CD14-positive monocyte (primary cell): ENCODE measurements at regions not wholly inside any gene's neighbourhood (a gene's known extent, or its start where the extent isn't known, plus 50 kb on each side); places are given as distances from the start of the nearest gene placed in this dataset.

ENCODE experiments used
- DNase-seq, 3 donors: peaks; one replicate each; pipeline ENCODE4 v3.0.0-alpha.2; 2011 to 2022
- H2AFZ ChIP-seq: 2 replicates; pipeline ENCODE4 v1.6.0; 2012; ENCODE audit warnings: mild to moderate bottlenecking, low read depth, low read length, inconsistent platforms; ENCODE audit not compliant: insufficient read depth, poor library complexity, severe bottlenecking
- H3K27ac ChIP-seq, 2 donors: 1 replicate in 1 of 2; 2 replicates in 1 of 2; pipeline ENCODE4 v1.5.1; 2012 to 2013; ENCODE audit warnings: low read length in 2 of 2, control low read depth in 1 of 2, inconsistent platforms in 1 of 2, low read depth in 1 of 2, mild to moderate bottlenecking in 1 of 2
- H3K27me3 ChIP-seq, 2 donors: one replicate each; pipeline versions ENCODE4 v1.6.0 to v1.6.1; 2011 to 2013; ENCODE audit warnings: low read length in 2 of 2; ENCODE audit not compliant: control insufficient read depth in 2 of 2, insufficient read depth in 2 of 2
- H3K36me3 ChIP-seq, 2 donors: replicated peaks in 1 of 2; 1 replicate in 1 of 2; 2 replicates in 1 of 2; pipeline versions ENCODE4 v1.5.1 to v1.6.1; 2012 to 2013; ENCODE audit warnings: low read length in 2 of 2, control low read depth in 1 of 2, inconsistent platforms in 1 of 2, mild to moderate bottlenecking in 1 of 2; ENCODE audit not compliant: insufficient read depth in 2 of 2, control insufficient read depth in 1 of 2
- H3K4me1 ChIP-seq, 2 donors: 1 replicate in 1 of 2; 2 replicates in 1 of 2; pipeline versions ENCODE4 v1.5.1 to v1.6.1; 2012 to 2013; ENCODE audit warnings: low read length in 2 of 2, control low read depth in 1 of 2, inconsistent platforms in 1 of 2, mild to moderate bottlenecking in 1 of 2, moderate library complexity in 1 of 2; ENCODE audit not compliant: insufficient read depth in 2 of 2, control insufficient read depth in 1 of 2
- H3K4me2 ChIP-seq: replicated peaks from 2 replicates; pipeline ENCODE3; 2012; ENCODE audit warnings: low read length, moderate library complexity, mild to moderate bottlenecking; ENCODE audit not compliant: poor library complexity, severe bottlenecking; ENCODE audit errors: extremely low read depth
- H3K4me3 ChIP-seq, 3 experiments: fragments of 200-600 bp in 1 of 3; sonication (generic) in 1 of 3; replicated peaks in 1 of 3; 1 replicate in 2 of 3; 2 replicates in 1 of 3; pipeline ENCODE4 v1.5.1; 2011 to 2013; ENCODE audit warnings: low read length in 3 of 3, mild to moderate bottlenecking in 3 of 3, control low read depth in 2 of 3, low read depth in 2 of 3, inconsistent platforms in 1 of 3, moderate library complexity in 1 of 3
- H3K79me2 ChIP-seq: 2 replicates; pipeline ENCODE4 v1.6.0; 2012; ENCODE audit warnings: mild to moderate bottlenecking, control low read depth, inconsistent platforms, low read length, moderate library complexity; ENCODE audit not compliant: insufficient read depth
- H3K9ac ChIP-seq: 2 replicates; pipeline ENCODE4 v1.6.0; 2017; ENCODE audit warnings: low read length, mild to moderate bottlenecking; ENCODE audit not compliant: insufficient read depth, poor library complexity, severe bottlenecking
- H3K9me3 ChIP-seq, 2 donors: replicated peaks in 1 of 2; 1 replicate in 1 of 2; 2 replicates in 1 of 2; pipeline versions ENCODE4 v1.5.1 to v1.6.1; 2012 to 2013; ENCODE audit warnings: low read length in 2 of 2, control low read depth in 1 of 2; ENCODE audit not compliant: control insufficient read depth in 1 of 2, insufficient read depth in 1 of 2
- H4K20me1 ChIP-seq: 2 replicates; pipeline ENCODE4 v1.6.0; 2012; ENCODE audit warnings: mild to moderate bottlenecking, low read length, control low read depth, moderate library complexity; ENCODE audit not compliant: insufficient read depth
- H3K27ac Mint-ChIP-seq, 7 donors: one replicate each; pipeline ENCODE4 v1.8.0; 2020; ENCODE audit warnings: mild to moderate bottlenecking in 7 of 7, mixed read lengths in 7 of 7, moderate library complexity in 6 of 7, inconsistent platforms in 2 of 7
- H3K27me3 Mint-ChIP-seq, 3 donors: one replicate each; pipeline ENCODE4 v1.8.0; 2021 to 2022; ENCODE audit warnings: low read depth in 3 of 3, mild to moderate bottlenecking in 3 of 3, mixed read lengths in 3 of 3, moderate library complexity in 3 of 3, inconsistent platforms in 1 of 3
- H3K36me3 Mint-ChIP-seq, 2 donors: one replicate each; pipeline ENCODE4 v1.8.0; 2020; ENCODE audit warnings: mixed read lengths in 2 of 2, inconsistent platforms in 1 of 2, mild to moderate bottlenecking in 1 of 2
- H3K4me1 Mint-ChIP-seq: one replicate; pipeline ENCODE4 v1.8.0; 2020; ENCODE audit warnings: mild to moderate bottlenecking, mixed read lengths
- H3K4me3 Mint-ChIP-seq, 2 donors: one replicate each; pipeline ENCODE4 v1.8.0; 2020; ENCODE audit warnings: mild to moderate bottlenecking in 2 of 2, mixed read lengths in 2 of 2, moderate library complexity in 1 of 2
- H3K9me3 Mint-ChIP-seq, 7 donors: one replicate each; pipeline ENCODE4 v1.8.0; 2020 to 2022; ENCODE audit warnings: mixed read lengths in 7 of 7, mild to moderate bottlenecking in 6 of 7, moderate library complexity in 6 of 7, inconsistent platforms in 2 of 7
- WGBS: methylation state at CpG from one replicate; pipeline ENCODE4 v1.1.5; 2013; ENCODE audit warnings: missing lambda C conversion rate; ENCODE audit not compliant: insufficient coverage; 5-methylcytosine and 5-hydroxymethylcytosine counted together
- intact Hi-C, 2 donors: fragments of 100-400 bp; cut with micrococcal nuclease; formaldehyde crosslinking; loops; one replicate each; pipeline versions ENCODE4 v1.15.0 to v1.15.1; 2023
- TF ChIP-seq, protein P1 (sequence below): fragments of 200-600 bp; IDR thresholded peaks from one replicate; pipeline ENCODE4 v1.8.0; 2022; ENCODE audit warnings: antibody characterized with exemption, mild to moderate bottlenecking

DNA sequence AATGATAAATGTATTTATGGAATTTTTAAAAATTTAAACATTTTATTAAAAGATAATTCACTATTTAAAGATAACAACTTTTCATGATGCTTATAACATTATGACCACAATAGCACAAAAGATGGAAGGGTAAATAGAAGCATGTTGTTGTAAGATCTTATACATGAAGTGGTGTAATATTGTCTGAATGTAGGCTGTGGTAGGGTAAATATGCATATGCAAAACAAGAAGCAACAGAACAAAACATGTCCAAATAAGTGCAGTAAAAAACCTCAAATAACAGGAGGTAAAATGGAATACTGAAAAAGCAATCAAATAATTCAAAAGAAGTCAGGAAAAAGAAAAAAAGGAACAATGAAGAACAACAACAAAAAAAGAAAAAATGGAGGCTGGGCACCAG, 56.0 kb downstream of the ADM start:
- H3K27ac Mint-ChIP-seq: no peak overlapping the region
- no peak overlapping the region for H3K9ac ChIP-seq
- no peak overlapping the region for H3K4me2 ChIP-seq
- H3K4me3 Mint-ChIP-seq: no peak overlapping the region
- H3K27me3 ChIP-seq: no peaks in the 10 kb centered on the region
- H3K9me3 Mint-ChIP-seq: peaks cover 0 to 15% (median 3%) of the 10 kb centered on the region in 7 donors
- TF ChIP-seq, protein P1, sequence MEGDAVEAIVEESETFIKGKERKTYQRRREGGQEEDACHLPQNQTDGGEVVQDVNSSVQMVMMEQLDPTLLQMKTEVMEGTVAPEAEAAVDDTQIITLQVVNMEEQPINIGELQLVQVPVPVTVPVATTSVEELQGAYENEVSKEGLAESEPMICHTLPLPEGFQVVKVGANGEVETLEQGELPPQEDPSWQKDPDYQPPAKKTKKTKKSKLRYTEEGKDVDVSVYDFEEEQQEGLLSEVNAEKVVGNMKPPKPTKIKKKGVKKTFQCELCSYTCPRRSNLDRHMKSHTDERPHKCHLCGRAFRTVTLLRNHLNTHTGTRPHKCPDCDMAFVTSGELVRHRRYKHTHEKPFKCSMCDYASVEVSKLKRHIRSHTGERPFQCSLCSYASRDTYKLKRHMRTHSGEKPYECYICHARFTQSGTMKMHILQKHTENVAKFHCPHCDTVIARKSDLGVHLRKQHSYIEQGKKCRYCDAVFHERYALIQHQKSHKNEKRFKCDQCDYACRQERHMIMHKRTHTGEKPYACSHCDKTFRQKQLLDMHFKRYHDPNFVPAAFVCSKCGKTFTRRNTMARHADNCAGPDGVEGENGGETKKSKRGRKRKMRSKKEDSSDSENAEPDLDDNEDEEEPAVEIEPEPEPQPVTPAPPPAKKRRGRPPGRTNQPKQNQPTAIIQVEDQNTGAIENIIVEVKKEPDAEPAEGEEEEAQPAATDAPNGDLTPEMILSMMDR: no peak
- H3K27ac ChIP-seq: no peak overlapping the region
- H3K4me1 Mint-ChIP-seq: no peaks in the 10 kb centered on the region
- peaks cover 0 to 4% (median 0%) of the 10 kb centered on the region in 3 donors for H3K27me3 Mint-ChIP-seq
- H2AFZ ChIP-seq: no peak overlapping the region
- H3K4me1 ChIP-seq: no peaks in the 10 kb centered on the region
- DNase-seq: no peak
- H3K36me3 ChIP-seq: no peaks in the 10 kb centered on the region
- H4K20me1 ChIP-seq: no peaks in the 10 kb centered on the region
- no peaks in the 10 kb centered on the region for H3K79me2 ChIP-seq
- H3K9me3 ChIP-seq: no peaks in the 10 kb centered on the region
- H3K36me3 Mint-ChIP-seq: no peaks in the 10 kb centered on the region
- no peak overlapping the region for H3K4me3 ChIP-seq
- intact Hi-C loops: no loop called here

DNA sequence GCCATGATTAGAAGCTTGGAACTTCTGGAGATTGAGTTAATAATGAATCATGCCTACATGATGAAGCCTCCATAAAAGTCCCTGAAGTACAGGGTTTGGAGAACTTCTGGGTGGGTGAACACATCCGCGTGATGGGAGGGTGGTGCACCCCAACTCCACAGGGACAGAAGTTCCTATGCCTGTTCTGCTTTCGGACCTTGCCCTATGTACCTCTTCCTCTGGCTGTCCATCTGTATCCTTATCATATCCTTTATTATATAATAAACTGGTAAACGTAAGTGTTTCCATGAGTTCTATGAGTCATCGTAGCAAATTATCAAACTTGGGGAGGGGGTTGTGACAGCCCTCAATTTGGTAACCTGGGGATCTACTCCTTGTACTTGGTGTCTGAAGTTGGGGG, 60.2 kb downstream of the ADM start:
- TF ChIP-seq, protein P1: no peak
- Mint-ChIP-seq H3K4me1 (peaks cover 9% of the 10 kb centered on the region), H3K27ac (no peak overlapping the region), H3K9me3 (peaks cover 0 to 11% (median 6%) of the 10 kb centered on the region in 7 donors), H3K27me3 (peaks cover 1 to 7% (median 2%) of the 10 kb centered on the region in 3 donors), H3K4me3 (no peak overlapping the region), H3K36me3 (no peaks in the 10 kb centered on the region)
- H3K9me3 ChIP-seq: peaks cover 0 to 3% of the 10 kb centered on the region in 2 donors
- H3K27me3 ChIP-seq: no peaks in the 10 kb centered on the region
- no peaks in the 10 kb centered on the region for H3K36me3 ChIP-seq
- 100% methylated on average over 1 of the region's 5 CpGs for WGBS
- H3K4me2 ChIP-seq: no peak overlapping the region
- H3K27ac ChIP-seq: no peak overlapping the region
- DNase-seq: no peak
- peaks cover 5 to 7% of the 10 kb centered on the region in 2 donors for H3K4me1 ChIP-seq
- H4K20me1 ChIP-seq: no peaks in the 10 kb centered on the region
- no peak overlapping the region for H3K9ac ChIP-seq
- no peak overlapping the region for H3K4me3 ChIP-seq
- no peak overlapping the region for H2AFZ ChIP-seq
- no peaks in the 10 kb centered on the region for H3K79me2 ChIP-seq
- intact Hi-C loops: no loop called here
